HG03064 (cell line): ENCODE measurements at regions not wholly inside any gene's neighbourhood (a gene's known extent, or its start where the extent isn't known, plus 50 kb on each side); places are given as distances from the start of the nearest gene placed in this dataset.
"Not testable (repeated sequence)": the region's sequence is repeated elsewhere in the genome, so short reads cannot be mapped to it uniquely, and the experiment has no call there.

Source experiments
- ATAC-seq: cut with Tn5 transposase; IDR thresholded peaks from one replicate; pipeline ENCODE4 v1.9.1; 2021; ENCODE audit warnings: low read depth; ENCODE audit not compliant: unreplicated experiment

DNA sequence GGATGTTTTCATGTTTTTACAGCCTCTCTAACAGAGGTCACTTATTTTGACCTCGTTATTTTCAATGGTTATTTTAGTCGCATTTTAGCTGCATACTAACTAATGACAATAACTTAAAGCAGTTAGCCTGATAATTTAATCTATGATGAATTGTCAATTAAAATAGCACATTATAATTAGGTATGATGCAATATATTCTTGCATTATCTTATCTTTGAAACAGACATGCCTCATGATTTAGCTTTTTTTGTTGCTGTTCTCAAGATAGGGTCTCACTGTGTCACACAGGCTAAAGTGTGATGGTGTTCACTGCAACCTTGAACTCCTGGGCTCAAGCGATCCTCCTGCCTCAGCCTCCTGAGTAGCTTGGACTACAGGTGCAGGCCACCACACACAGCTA, 126.4 kb downstream of the KBTBD2 start:
- ATAC-seq = no peak

DNA sequence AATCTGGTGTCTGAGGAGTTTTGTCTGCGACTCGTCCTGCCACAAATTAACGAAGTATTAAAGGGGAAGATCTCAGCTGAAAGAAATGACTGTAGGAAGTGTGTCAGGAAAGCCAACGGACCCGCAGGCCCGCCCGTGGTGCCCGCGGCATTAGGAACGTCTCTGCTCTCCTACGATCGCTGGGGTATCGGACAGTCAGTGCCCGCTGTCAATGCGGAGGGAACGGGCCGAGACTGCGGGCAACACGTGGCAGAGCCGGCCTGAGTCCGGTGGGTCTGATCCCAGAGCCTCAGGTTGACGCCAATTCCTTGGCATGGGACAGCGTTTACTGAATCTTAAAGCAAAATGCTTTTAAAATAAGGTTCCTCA, 128.7 kb downstream of the KBTBD2 start:
- no peak for ATAC-seq

DNA sequence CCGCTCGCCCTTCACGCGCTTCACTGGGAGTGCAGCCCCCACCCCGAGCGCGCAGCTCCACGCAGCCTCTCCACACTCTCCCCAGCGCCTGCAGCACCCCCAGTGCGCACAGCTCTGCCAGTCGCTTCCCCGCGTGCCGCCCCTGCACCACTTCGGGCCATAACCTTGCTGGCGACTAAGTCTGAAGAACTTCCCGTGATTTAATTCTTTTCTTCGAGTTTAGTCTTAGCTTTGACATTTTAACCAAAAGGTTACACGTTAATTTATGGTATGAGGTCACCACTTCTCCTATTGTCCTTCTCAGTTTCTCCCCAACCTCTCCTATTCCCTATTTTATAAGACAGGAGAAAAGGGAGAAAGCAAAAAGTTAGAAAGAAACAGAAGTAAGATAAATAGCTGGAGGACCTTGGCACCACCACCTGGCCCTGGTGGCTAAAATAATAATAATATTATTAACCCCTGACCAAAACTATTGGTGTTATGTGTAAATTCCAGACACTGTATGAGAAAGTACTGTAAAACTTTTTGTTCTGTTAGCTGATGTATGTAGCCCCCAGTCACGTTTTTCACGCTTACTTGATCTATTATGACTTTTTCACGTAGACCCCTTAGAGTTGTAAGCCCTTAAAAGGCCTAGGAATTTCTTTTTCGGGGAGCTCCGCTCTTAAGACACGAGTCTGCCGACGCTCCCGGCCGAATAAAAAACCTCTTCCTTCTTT, 129.2 kb downstream of the KBTBD2 start:
- not testable (repeated sequence) for ATAC-seq

DNA sequence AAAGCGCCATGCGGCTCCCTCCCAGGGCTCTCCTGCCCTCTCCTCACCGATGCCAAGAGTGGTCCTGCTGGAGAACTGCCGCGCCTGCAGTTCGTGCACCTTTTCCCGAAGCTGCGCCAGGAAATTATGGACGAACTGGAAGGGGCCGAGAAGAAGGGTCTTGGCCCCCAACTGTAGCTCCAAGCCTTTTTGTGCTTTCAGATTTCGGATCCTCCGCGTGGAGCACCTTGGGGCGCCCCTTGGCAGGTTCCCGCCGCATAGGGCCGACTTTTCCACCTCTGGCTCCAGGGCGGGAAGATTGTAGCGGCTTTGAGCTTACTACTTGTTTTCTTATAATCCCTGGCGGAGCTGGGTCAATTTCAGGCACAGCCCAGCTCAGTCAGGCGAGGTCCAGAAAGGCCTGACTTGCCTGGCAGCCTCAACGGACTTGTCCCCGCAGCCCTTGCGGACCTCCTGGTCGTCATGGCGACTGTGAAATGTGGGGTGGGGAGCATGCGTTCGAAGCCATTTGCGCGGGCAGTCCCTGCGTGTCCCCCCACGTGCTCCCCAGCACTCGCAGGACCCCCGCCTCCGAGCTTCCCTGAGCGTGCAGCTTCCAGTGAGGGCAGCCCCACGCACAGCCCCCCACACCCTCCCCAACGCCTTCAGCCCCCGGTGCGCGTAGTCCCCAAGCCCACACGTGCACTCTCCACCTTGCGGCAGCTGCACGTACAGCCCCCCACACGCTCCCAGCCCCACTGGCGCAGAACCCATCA, 129.9 kb downstream of the KBTBD2 start:
- no peak for ATAC-seq

DNA sequence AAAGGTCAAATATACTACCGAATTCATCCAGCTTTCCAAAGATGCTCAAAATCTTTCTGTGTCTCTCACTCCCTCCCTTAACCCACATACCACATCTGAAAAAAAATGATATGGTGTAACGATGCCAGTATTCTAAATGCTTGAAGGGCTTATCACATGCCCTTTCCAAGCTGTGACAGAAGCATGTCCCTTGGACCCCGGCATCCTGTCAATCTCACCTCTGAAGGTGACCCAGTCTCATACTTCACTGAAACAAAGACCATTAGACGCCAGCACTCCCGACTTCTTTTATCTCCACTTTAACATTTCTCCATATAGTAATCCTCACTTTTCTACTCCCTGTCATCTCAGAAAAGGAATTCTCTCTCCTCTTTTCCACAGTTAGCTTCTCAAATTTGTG, 130.8 kb downstream of the KBTBD2 start:
- ATAC-seq = not testable (repeated sequence)

DNA sequence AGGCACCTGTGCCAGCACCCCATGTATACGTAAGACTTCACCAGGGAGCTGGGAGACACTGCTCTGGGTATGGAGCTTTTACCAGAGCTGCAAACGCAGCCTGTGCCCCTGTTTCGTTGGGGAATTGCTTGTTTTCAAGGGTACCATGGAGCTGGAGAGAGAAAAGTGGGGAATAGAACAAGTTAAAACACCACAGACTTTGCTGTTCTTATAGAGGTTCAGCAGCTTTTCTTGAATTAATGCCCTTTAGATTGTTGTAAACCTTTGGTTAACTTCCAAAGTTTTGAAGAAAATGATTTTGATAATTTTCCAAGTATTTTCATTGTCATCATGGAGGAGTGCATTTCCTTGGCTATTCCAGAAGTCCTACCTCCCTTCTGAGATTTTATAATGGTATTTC, 131.7 kb downstream of the KBTBD2 start:
- not testable (repeated sequence) for ATAC-seq

DNA sequence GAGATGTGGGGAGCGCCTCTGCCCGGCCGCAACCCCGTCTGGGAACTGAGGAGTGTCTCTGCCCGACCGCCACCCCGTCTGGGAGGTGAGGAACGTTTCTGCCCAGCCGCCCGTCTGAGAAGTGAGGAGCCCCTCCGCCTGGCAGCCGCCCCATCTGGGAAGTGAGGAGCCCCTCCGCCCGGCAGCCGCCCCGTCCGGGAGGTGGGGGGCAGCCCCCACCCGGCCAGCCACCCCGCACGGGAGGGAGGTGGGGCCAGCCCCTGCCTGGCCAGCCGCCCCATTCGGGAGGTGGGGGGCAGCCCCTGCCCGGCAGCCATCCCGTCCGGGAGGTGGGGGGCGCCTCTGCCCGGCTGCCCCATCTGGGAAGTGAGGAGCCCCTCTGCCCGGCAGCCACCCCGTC, 137.7 kb downstream of the KBTBD2 start:
- ATAC-seq = not testable (repeated sequence)

DNA sequence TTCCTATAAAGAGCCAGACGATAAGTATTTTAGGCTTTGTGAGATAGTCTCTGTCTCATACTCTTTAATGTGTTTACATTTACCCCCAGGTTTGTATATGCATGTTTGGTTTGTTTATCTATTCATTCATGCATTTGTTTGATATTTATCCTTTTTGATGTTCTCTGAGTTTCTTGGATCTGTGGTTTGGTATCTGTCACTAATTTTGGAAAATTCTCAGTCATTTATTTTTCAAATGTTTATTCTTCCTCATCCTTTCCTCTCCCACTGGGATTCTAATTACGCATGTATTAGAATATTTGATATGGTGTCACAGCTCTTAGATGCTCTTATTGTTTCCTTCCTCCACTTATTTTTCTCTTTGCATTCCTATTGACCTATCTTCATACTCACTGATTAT, 143.2 kb downstream of the KBTBD2 start:
- not testable (repeated sequence) for ATAC-seq

DNA sequence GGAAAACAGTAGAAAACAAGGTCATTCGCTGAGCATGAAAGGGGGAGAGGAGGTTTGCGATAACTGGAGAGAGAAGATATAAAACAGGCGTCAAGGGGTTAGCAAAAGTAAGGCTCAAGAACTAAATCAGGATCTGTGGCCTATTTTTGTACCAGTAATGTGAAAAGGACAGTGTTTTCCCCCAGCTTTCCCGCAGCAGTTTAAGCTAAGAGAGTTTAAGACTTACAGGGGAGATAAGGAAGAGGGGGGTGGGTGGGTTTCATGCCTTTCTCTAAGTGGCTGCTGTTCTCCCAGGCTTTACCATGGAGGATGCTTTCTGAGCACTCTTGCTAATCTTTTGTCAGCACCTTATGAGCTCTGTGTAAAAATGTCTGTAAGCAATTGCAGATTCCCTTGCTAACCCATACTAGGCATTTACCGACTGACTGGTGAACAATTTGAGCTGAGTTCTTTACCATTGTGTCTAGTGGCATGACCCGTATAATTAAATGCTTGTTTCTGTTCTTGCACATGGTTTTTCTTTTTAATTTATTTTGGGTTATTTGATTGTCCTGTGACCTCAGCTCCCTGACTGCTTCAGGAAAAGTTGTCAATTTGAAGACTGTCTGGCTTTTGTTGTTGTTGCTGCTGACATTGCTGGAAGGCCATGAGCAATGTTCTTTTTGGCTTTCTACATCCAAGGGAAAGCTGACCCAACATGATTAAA, 144.0 kb downstream of the KBTBD2 start:
- ATAC-seq = not testable (repeated sequence)

DNA sequence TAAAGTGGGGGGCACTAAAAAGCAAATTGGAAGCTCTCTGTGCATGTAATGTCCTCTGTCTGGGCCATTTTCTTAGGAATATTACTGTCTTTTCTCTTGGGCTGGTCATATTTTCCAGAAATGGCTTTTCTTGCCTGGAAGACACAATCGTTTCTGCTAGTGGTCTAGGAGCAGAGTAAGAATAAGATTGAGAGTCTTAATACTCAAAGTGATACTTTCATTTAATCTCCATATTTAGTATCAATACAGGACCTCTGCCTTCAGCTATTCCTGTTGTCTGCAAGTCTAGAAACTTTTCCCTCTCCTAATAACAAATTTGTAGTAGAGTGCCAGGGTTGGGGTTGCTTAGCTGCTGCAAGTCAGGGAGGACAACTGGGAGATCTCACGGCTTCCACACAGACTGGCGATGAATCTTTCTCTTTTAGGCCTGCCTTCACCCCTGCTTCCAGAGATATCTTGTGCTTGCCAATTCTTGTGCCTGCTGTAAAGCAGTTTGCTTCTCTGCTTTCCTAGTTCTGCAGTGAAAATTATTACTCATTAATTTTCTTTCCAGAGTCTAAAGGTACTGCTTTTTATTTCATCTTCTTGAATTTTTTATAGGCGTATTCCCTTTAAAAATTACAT, 149.6 kb downstream of the KBTBD2 start:
- not testable (repeated sequence) for ATAC-seq

DNA sequence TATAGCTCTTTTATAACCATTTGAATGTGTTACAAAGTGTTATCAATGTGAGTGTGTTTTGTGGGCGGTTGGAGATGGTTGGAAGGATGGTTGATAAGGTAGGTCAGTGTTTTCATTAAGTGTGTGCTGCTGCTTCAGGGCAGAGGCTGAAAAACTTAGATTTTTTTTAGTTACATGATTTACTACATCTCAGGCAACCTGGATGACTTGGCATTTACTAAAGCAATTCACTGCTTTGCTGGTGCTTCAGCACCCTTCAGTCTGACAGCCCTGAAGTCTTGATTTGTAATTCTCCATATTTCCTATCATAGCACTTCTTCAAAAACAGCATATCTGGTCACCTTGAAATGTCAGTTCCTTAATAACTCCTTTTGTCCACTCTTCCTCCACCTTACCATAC, 151.8 kb downstream of the KBTBD2 start:
- ATAC-seq = not testable (repeated sequence)

DNA sequence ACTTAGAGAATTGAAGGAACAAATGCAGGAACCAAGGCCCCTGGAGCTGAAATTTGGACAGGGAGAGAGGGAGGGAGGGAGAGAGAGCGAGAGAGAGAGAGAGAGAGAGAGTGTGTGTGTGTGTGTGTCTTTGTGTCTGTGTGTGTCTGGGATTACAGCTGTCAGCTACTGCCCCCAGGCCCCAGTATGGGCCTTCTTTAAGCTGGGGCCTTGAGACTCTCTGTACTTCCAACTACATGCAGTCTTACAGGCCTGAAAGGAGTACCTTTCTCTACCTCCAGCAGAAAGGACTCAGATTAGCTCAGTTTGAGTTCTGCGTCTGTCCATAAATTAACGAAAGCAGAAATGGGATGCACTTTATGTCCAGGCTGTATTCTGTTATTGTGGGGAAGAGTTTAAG, 153.2 kb downstream of the KBTBD2 start:
- ATAC-seq = not testable (repeated sequence)

DNA sequence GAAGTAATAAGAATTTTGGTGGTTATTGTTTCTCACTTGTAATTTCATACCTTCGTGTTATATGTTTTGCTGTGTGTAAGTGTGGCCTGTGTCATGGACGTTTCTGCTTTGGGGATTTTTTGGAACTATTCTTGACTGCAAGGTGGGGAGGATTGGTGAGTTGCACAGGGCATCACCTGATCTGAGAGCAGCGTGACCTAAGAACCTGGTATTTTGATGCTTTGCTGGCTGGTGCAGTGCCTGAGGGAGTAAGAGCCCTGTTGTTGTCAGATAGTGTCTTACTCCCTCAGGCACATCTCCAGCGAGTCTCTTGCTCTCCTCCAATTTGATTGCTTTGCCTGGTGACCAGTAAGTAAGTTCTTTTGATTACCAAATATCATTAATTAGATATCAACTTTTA, 158.8 kb downstream of the KBTBD2 start:
- not testable (repeated sequence) for ATAC-seq

DNA sequence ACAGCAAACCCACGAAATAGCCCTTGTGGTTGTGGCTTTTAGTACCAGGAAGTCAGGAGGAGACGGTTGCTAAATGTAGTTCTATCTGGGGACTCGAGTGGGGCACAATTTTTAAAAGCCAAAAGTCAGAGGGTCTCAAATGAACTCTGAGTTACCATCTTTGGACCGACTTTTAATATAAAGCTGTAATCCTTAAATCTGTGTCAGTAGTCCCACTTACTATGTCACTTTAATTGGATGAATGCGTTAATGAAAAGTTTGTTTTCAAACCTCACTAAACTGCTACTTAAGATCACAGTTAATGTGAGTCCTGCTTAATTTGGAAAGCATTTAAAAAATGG, 162.3 kb downstream of the KBTBD2 start:
- not testable (repeated sequence) for ATAC-seq

DNA sequence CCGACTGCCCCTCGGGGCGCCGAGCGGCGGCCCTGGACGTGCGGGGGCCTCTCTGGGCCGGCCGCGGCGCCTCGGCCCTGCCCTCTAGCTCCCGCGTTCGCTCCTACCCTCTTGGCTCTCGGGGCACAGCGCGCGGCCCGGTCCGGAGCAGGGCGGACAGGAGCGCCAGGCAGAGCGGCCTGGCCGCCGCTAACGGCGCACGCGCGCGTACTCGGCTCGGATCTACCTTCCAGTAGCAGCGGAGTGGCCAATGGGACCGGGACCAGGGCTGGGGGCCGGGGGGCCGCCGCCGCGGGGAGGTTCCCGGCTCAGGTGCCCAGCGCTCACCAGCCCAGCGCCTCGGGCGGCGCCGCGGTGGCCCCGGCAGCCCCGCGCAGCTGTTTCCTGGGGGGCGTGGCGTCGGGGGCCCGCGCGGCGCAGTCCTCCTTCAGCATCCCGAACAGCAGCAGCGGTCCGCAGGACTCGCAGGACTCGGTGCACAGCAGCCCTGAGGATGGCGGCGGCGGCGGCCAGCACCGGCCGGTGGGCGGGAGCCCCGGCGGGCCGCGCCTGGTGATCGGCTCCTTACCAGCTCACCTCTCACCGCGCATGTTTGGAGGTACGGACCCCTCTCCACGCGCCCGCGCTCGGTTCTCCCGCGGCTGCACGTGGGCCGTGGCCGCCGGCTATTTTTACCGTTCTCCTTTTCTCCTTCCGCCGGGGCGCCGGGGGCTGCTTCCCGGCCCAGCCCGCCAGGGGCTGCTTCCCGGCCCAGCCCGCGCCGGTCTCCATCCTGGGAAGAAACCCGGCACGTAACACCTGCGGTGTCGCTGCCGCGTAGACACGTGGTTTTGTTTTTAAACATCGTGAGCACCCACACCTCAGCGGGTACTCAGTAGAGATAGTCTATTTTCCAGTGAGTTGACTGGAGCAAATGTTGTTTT, 162.9 kb downstream of the KBTBD2 start:
- ATAC-seq = peak; percentile 70

DNA sequence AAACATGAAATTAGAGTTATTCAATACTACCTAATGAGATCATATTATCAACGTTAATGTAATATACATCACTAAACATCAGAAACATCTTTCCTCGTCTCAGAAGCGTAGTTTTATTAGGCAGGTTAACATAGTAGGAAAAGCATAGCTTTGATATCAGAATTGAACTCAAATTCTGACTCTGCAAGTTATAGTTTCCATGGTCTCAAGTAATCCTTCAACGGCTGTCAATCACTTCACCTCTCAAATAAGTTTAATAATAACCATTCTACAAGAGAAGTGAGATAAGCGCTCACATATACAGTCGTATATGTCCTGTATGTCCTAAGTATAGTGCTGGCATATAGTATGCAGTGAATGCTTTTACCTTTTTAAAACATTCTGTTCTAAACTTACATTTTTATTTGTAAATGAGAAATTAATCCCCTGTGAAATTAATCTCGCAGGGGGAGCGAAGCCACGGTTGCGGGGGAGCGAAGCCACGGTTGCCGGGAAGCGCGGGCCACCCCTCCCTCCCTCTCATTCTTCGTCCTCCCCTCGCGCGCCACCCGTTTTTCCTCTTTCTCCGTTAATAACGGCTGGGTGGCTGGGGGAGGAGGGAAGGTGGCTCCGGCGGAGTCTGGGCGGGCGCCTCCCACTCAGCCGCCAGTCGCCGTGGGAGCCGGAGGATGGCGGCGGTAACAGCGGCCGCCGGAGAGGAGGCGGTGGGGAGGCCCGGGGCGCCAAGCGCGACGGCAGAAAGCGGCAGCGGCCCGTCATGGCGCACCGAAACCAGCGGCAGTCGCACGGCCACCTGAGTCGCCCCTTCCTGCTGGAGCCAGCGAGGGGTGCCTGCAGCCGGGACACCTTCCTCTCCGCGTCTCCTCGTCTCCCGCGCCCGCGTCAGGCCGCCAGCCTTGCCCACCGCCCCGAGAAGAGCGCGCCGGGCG, 163.8 kb downstream of the KBTBD2 start:
- ATAC-seq = peak; percentile 67

DNA sequence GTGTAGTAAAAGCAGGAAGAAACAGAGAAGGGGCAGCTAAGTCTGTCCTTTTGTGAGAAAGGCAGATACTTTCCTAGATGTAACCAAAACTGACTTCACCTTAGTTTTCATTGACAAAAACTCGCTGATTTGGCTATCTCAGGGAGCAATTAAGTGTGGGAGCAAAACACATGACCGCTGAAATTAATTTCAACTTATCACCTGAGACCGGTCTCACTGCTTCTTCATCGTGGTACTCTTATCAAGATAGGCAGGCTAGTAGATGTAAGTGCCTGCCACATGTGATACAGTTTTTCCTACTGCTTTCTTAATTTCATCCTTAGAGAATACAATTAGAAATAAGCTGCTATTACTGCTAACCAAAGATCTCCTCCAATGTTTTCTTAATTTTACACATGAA, 168.7 kb downstream of the KBTBD2 start:
- not testable (repeated sequence) for ATAC-seq

DNA sequence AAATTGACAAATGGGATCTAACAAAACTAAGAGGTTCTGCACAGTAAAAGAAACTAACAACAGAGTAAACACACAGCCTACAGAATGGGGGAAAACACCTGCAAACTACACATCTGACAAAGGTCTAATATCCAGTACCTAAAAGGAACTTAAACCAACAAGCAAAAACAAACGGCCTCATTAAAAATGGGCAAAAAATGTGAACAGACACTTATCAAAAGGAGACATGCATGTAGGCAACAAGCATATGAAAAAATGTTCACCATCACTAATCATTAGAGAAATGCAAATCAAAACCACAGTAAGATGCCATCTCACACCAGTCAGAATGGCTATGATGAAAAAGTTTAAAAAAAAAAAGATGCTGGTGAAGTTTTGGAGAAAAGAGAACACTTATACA, 197.4 kb downstream of the KBTBD2 start:
- no peak for ATAC-seq
